ENCODE measurements at regions not wholly inside any gene's neighbourhood (a gene's known extent, or its start where the extent isn't known, plus 50 kb on each side); places are given as distances from the start of the nearest gene placed in this dataset.

DNA sequence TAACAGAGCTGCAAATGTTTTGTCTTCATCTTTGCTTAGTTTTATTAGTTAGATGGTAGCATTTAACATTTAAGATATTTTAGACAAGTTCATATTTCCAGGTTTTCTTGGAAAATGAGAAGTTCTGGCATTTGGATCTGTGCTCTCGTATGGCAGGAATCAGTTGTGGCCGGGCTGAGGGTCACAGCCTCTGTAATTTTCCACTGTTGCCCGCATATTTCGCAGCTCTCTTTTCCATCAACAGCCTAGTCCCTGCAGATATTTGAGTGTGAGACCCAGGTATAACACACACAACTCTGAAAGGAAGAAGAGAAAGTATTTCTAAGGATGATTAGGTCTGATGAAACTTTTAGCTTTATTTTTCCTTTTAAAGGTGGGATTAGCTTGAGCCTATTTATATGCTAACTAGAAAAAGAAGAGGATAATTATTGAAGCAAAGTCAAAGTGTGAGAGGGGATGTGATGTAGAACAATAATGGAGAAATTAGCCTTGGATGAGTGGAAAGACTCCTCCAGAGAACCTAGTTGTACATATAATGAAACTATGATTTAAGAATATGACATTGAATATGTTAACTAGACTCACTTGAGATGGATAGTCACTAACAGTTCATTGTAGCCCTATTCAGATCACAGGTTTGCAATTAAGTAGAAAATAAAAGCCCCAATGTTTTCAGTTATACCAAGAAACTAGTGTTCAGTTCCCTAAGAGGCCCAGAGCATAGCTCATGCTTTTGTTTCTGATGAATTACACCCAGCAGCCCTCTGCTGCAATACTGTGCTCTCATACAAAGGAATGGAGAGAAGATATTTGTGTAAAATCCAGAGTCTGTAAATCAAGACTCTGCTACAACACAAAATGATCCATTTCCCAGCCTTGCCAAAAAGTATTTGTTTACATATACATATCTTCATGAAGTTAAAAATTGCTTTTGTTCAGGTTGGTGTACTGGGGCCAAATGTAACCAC, 158.4 kb downstream of the C12orf50 start:
- Histone ChIP-seq H3K4me3 (ENCODE audit: low read depth, low read length) (no peak overlapping the region), H3K4me1 (ENCODE audit: control insufficient read depth, insufficient read depth, low read length) (no peaks in the 10 kb centered on the region), H3K9me3 (ENCODE audit: control insufficient read depth, insufficient read depth, low read depth, low read length) (no peaks in the 10 kb centered on the region), H3K27ac (ENCODE audit: extremely low read depth, low read depth, low read length) (no peak overlapping the region), H3K36me3 (ENCODE audit: control insufficient read depth in 2 of 2, insufficient read depth in 1 of 2, low read length in 2 of 2) (no peaks in the 10 kb centered on the region)
- ChIA-PET POLR2A (no interaction called here), CTCF (interaction anchor here (0.7 to 1.0 kb wide), 3 partner anchors 13 to 1958 kb away, joined by 3 to 4 read pairs (median 3); no protein-coding TSS in a partner anchor)
- TF ChIP-seq RBAK (tag by site-specific recombination; IDR thresholded peaks at IDR 0.05) (no peak), ZNF843 (tag by site-specific recombination; IDR thresholded peaks at IDR 0.05) (no peak)

GRCh38 chr12:87870061-87870460, 159.1 kb downstream of the C12orf50 start:
- Histone ChIP-seq H3K36me3 (ENCODE audit: control insufficient read depth in 2 of 2, insufficient read depth in 1 of 2, low read length in 2 of 2) (no peaks in the 10 kb centered on the region), H3K4me3 (ENCODE audit: low read depth, low read length) (no peak overlapping the region), H3K4me1 (ENCODE audit: control insufficient read depth, insufficient read depth, low read length) (no peaks in the 10 kb centered on the region), H3K27ac (ENCODE audit: extremely low read depth, low read depth, low read length) (no peak overlapping the region), H3K9me3 (ENCODE audit: control insufficient read depth, insufficient read depth, low read depth, low read length) (no peaks in the 10 kb centered on the region)
- TF ChIP-seq ZNF658 (tag by site-specific recombination; IDR thresholded peaks at IDR 0.05) (no peak), OSR2 (tag by site-specific recombination; IDR thresholded peaks at IDR 0.05) (no peak)
- ChIA-PET POLR2A (no interaction called here), CTCF (interaction anchor here (0.7 to 0.8 kb wide), 3 partner anchors 15 to 1959 kb away, joined by 3 to 4 read pairs (median 3); no protein-coding TSS in a partner anchor)

- ChIA-PET POLR2A (no interaction called here), CTCF (interaction anchor here (0.6 to 1.0 kb wide), 5 partner anchors 11 to 409 kb away, joined by 3 to 6 read pairs (median 4); no protein-coding TSS in a partner anchor)
- no peaks in the 10 kb centered on the region for H3K9me3 ChIP-seq (ENCODE audit: control insufficient read depth, insufficient read depth, low read depth, low read length)
- TF ChIP-seq ZFP41 (tag by site-specific recombination; IDR thresholded peaks at IDR 0.05; ENCODE audit: borderline replicate concordance) (no peak), ZNF214 (tag by site-specific recombination; IDR thresholded peaks at IDR 0.05; ENCODE audit: borderline replicate concordance) (no peak), GLI2 (tag by site-specific recombination; IDR thresholded peaks at IDR 0.05; ENCODE audit: borderline replicate concordance, low read depth) (no peak), MEIS1 (CRISPR knock-in tag; IDR thresholded peaks at IDR 0.05; ENCODE audit: borderline replicate concordance) (no peak)
- TF ChIP-seq, protein P1, sequence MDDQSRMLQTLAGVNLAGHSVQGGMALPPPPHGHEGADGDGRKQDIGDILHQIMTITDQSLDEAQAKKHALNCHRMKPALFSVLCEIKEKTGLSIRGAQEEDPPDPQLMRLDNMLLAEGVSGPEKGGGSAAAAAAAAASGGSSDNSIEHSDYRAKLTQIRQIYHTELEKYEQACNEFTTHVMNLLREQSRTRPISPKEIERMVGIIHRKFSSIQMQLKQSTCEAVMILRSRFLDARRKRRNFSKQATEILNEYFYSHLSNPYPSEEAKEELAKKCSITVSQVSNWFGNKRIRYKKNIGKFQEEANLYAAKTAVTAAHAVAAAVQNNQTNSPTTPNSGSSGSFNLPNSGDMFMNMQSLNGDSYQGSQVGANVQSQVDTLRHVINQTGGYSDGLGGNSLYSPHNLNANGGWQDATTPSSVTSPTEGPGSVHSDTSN (CRISPR knock-in tag; IDR thresholded peaks at IDR 0.05) = no peak
- no peak overlapping the region for H3K4me3 ChIP-seq (ENCODE audit: low read depth, low read length)
- H3K36me3 ChIP-seq (ENCODE audit: control insufficient read depth in 2 of 2, insufficient read depth in 1 of 2, low read length in 2 of 2) = no peaks in the 10 kb centered on the region
- no peak overlapping the region for H3K27ac ChIP-seq (ENCODE audit: extremely low read depth, low read depth, low read length)
- no peaks in the 10 kb centered on the region for H3K4me1 ChIP-seq (ENCODE audit: control insufficient read depth, insufficient read depth, low read length)
Measured at GRCh38 chr12:87866578-87867292, 162.5 kb downstream of the C12orf50 start.

DNA sequence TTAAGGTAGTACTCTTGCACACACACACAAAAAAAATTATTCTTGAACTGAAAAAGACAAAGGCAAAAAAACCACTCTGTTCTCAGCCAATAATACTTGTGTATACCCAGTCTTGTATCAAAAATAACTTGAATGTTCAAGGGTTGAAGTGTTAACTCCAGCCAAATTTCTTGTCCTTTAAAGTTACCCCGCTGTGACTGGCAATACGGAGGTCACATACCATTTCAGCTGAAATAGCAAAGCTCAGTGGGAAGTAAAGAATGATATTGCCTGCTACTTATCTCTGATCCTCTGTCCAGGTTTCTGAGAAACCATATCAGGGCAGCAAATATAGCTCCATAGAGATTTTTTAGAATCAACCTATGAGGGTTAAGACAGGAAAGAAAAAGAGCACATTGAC, 167.4 kb downstream of the C12orf50 start:
- CTCF ChIA-PET = interaction anchor here (0.5 kb wide), 1 partner anchor 1957 kb away, joined by 4 read pairs; no protein-coding TSS in a partner anchor
- Histone ChIP-seq H3K9me3 (ENCODE audit: control insufficient read depth, insufficient read depth, low read depth, low read length) (no peaks in the 10 kb centered on the region), H3K4me1 (ENCODE audit: control insufficient read depth, insufficient read depth, low read length) (no peaks in the 10 kb centered on the region), H3K4me3 (ENCODE audit: low read depth, low read length) (no peak overlapping the region), H3K27ac (ENCODE audit: extremely low read depth, low read depth, low read length) (no peak overlapping the region), H3K36me3 (ENCODE audit: control insufficient read depth in 2 of 2, insufficient read depth in 1 of 2, low read length in 2 of 2) (no peaks in the 10 kb centered on the region)
- POLR2A ChIA-PET = no interaction called here
- no peak for TF ChIP-seq ZNF501 (tag by site-specific recombination; IDR thresholded peaks at IDR 0.05)
- no peak for TF ChIP-seq ZFP41 (tag by site-specific recombination; IDR thresholded peaks at IDR 0.05; ENCODE audit: borderline replicate concordance)
- no peak for TF ChIP-seq ZBTB48 (tag by site-specific recombination; IDR thresholded peaks at IDR 0.05)
- TF ChIP-seq ZNF639 (tag by site-specific recombination; IDR thresholded peaks at IDR 0.05) = no peak
